Neural cell (in vitro differentiated cells): ENCODE measurements at regions not wholly inside any gene's neighbourhood (a gene's known extent, or its start where the extent isn't known, plus 50 kb on each side); places are given as distances from the start of the nearest gene placed in this dataset.

Experiments
- H2AFZ ChIP-seq: fragments of 200-600, 300-800 bp; sonication (generic), shearing (Covaris generic); 2 replicates; pipeline ENCODE4 v1.6.0; 2014; ENCODE audit warnings: low read depth, mild to moderate bottlenecking, antibody characterized with exemption, low read length, moderate library complexity
- H3F3A ChIP-seq: fragments of 200-600 bp; shearing (Covaris generic); 2 replicates; pipeline ENCODE4 v1.6.1; 2016; ENCODE audit warnings: mild to moderate bottlenecking, moderate library complexity, mixed read lengths, antibody characterized with exemption, low read length; ENCODE audit not compliant: insufficient read depth, poor library complexity, severe bottlenecking
- H3K27ac ChIP-seq: fragments of 200-600, 300-800 bp; sonication (generic), shearing (Covaris generic); 2 replicates; pipeline ENCODE4 v1.5.1; 2014; ENCODE audit warnings: mild to moderate bottlenecking, low read length, moderate library complexity
- H3K27me3 ChIP-seq: fragments of 300-800, 200-600 bp; sonication (generic), shearing (Covaris generic); 2 replicates; pipeline ENCODE4 v1.6.0; 2014; ENCODE audit warnings: mild to moderate bottlenecking, low read depth, low read length, moderate library complexity; ENCODE audit not compliant: insufficient read depth
- H3K36me3 ChIP-seq: fragments of 300-800, 200-600 bp; sonication (generic), shearing (Covaris generic); 2 replicates; pipeline ENCODE4 v1.5.1; 2014; ENCODE audit warnings: mild to moderate bottlenecking, antibody characterized with exemption, low read length, moderate library complexity; ENCODE audit not compliant: insufficient read depth
- H3K4me2 ChIP-seq: fragments of 300-800, 200-600 bp; sonication (generic), shearing (Covaris generic); 2 replicates; pipeline ENCODE4 v1.6.0; 2014; ENCODE audit warnings: mild to moderate bottlenecking, low read length
- H3K4me3 ChIP-seq: fragments of 300-800, 200-600 bp; sonication (generic), shearing (Covaris generic); 2 replicates; pipeline ENCODE4 v1.5.1; 2014; ENCODE audit warnings: mild to moderate bottlenecking, low read length, moderate library complexity
- H3K79me2 ChIP-seq: fragments of 200-600 bp; shearing (Covaris generic); replicated peaks from 2 replicates; pipeline ENCODE4 v1.6.0; 2014; ENCODE audit warnings: mild to moderate bottlenecking, low read length, moderate library complexity; ENCODE audit not compliant: insufficient read depth
- H3K9ac ChIP-seq: fragments of 300-800, 200-600 bp; sonication (generic), shearing (Covaris generic); 2 replicates; pipeline ENCODE4 v1.6.1; 2016; ENCODE audit warnings: mild to moderate bottlenecking, low read length, mixed read lengths
- H3K9me2 ChIP-seq: fragments of 200-600 bp; shearing (Covaris generic); 2 replicates; pipeline ENCODE4 v1.6.1; 2016; ENCODE audit warnings: mild to moderate bottlenecking, low read length, mixed read lengths; ENCODE audit not compliant: insufficient read depth
- H3K9me3 ChIP-seq: fragments of 200-600, 300-800 bp; sonication (generic), shearing (Covaris generic); 2 replicates; pipeline ENCODE4 v1.6.1; 2016; ENCODE audit warnings: mild to moderate bottlenecking, mixed run types, low read length, moderate library complexity, mixed read lengths
- H4K20me1 ChIP-seq: fragments of 200-600 bp; shearing (Covaris generic); 2 replicates; pipeline ENCODE4 v1.6.1; 2016; ENCODE audit warnings: mild to moderate bottlenecking, mixed run types; ENCODE audit not compliant: insufficient read depth
- EP300 ChIP-seq: fragments of 450-650 bp; conservative IDR thresholded peaks from 2 replicates; pipeline ENCODE4 v1.6.1; 2014; ENCODE audit warnings: antibody characterized with exemption, mild to moderate bottlenecking, moderate library complexity; ENCODE audit not compliant: poor library complexity, severe bottlenecking
- EZH2 ChIP-seq: fragments of 200-600, 300-800 bp; shearing (Covaris generic), sonication (generic); IDR thresholded peaks from 2 replicates; pipeline ENCODE4 v1.6.1; 2014; ENCODE audit warnings: antibody characterized with exemption, low read length, borderline replicate concordance, mild to moderate bottlenecking; ENCODE audit not compliant: insufficient read depth, poor library complexity, severe bottlenecking
- MXI1 ChIP-seq: fragments of 450-650 bp; conservative IDR thresholded peaks from 2 replicates; pipeline ENCODE4 v1.6.1; 2014; ENCODE audit warnings: antibody characterized with exemption, mild to moderate bottlenecking; ENCODE audit not compliant: poor library complexity, severe bottlenecking
- POLR2AphosphoS5 ChIP-seq: IDR thresholded peaks from 2 replicates; pipeline ENCODE4 v1.6.1; 2012
- RAD21 ChIP-seq: fragments of 450-650 bp; conservative IDR thresholded peaks from 2 replicates; pipeline ENCODE4 v1.6.1; 2014; ENCODE audit warnings: antibody characterized with exemption, mild to moderate bottlenecking, moderate library complexity
- SMC3 ChIP-seq: fragments of 450-650 bp; conservative IDR thresholded peaks from 2 replicates; pipeline ENCODE4 v1.6.1; 2014; ENCODE audit warnings: antibody characterized with exemption, mild to moderate bottlenecking, moderate library complexity; ENCODE audit not compliant: poor library complexity
- TAF1 ChIP-seq: IDR thresholded peaks from 2 replicates; pipeline ENCODE4 v1.6.1; 2012; ENCODE audit warnings: low read depth
- TF ChIP-seq, protein P1 (sequence below): fragments of 450-650 bp; IDR thresholded peaks from 2 replicates; pipeline ENCODE4 v1.5.1; 2014; ENCODE audit warnings: antibody characterized with exemption, mild to moderate bottlenecking, moderate library complexity; ENCODE audit not compliant: poor library complexity, severe bottlenecking
- TF ChIP-seq, protein P2 (sequence below): IDR thresholded peaks from 2 replicates; pipeline ENCODE4 v1.6.1; 2012; ENCODE audit warnings: borderline replicate concordance

DNA sequence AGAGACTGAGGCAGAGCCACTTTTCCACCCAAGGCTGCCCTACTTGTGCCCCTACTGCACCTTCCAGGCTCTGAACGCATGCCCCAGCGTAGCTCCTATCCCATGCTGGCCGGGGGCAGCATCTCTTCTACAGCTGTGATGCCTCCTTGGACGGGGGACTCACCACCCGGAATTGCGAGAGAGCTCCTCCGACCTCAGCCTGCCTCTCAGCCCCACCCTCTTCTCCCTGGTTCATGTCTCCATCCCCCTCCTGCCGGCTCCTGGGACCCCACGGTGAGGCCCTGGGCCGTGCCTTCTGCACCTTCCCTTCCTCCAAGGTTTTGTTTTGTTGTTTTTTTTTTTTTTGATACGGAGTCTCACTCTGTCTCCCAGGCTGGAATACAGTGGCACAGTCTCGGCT, 112.4 kb downstream of the MICALL2 start:
- Histone ChIP-seq H3K4me3 (no peak overlapping the region), H3K9me2 (no peaks in the 10 kb centered on the region), H4K20me1 (no peaks in the 10 kb centered on the region), H3K79me2 (no peaks in the 10 kb centered on the region), H3K27me3 (no peaks in the 10 kb centered on the region), H3K4me2 (no peak overlapping the region), H3K36me3 (no peaks in the 10 kb centered on the region), H2AFZ (no peak overlapping the region), H3K9ac (no peak overlapping the region), H3F3A (no peaks in the 10 kb centered on the region), H3K9me3 (no peaks in the 10 kb centered on the region), H3K27ac (no peak overlapping the region)
- TF ChIP-seq TAF1 (no peak), POLR2AphosphoS5 (no peak), SMC3 (no peak), EP300 (no peak), RAD21 (no peak), MXI1 (no peak), EZH2 (no peak)
- TF ChIP-seq, protein P1, sequence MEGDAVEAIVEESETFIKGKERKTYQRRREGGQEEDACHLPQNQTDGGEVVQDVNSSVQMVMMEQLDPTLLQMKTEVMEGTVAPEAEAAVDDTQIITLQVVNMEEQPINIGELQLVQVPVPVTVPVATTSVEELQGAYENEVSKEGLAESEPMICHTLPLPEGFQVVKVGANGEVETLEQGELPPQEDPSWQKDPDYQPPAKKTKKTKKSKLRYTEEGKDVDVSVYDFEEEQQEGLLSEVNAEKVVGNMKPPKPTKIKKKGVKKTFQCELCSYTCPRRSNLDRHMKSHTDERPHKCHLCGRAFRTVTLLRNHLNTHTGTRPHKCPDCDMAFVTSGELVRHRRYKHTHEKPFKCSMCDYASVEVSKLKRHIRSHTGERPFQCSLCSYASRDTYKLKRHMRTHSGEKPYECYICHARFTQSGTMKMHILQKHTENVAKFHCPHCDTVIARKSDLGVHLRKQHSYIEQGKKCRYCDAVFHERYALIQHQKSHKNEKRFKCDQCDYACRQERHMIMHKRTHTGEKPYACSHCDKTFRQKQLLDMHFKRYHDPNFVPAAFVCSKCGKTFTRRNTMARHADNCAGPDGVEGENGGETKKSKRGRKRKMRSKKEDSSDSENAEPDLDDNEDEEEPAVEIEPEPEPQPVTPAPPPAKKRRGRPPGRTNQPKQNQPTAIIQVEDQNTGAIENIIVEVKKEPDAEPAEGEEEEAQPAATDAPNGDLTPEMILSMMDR, result no peak
- TF ChIP-seq, protein P2, sequence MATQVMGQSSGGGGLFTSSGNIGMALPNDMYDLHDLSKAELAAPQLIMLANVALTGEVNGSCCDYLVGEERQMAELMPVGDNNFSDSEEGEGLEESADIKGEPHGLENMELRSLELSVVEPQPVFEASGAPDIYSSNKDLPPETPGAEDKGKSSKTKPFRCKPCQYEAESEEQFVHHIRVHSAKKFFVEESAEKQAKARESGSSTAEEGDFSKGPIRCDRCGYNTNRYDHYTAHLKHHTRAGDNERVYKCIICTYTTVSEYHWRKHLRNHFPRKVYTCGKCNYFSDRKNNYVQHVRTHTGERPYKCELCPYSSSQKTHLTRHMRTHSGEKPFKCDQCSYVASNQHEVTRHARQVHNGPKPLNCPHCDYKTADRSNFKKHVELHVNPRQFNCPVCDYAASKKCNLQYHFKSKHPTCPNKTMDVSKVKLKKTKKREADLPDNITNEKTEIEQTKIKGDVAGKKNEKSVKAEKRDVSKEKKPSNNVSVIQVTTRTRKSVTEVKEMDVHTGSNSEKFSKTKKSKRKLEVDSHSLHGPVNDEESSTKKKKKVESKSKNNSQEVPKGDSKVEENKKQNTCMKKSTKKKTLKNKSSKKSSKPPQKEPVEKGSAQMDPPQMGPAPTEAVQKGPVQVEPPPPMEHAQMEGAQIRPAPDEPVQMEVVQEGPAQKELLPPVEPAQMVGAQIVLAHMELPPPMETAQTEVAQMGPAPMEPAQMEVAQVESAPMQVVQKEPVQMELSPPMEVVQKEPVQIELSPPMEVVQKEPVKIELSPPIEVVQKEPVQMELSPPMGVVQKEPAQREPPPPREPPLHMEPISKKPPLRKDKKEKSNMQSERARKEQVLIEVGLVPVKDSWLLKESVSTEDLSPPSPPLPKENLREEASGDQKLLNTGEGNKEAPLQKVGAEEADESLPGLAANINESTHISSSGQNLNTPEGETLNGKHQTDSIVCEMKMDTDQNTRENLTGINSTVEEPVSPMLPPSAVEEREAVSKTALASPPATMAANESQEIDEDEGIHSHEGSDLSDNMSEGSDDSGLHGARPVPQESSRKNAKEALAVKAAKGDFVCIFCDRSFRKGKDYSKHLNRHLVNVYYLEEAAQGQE, result no peak

DNA sequence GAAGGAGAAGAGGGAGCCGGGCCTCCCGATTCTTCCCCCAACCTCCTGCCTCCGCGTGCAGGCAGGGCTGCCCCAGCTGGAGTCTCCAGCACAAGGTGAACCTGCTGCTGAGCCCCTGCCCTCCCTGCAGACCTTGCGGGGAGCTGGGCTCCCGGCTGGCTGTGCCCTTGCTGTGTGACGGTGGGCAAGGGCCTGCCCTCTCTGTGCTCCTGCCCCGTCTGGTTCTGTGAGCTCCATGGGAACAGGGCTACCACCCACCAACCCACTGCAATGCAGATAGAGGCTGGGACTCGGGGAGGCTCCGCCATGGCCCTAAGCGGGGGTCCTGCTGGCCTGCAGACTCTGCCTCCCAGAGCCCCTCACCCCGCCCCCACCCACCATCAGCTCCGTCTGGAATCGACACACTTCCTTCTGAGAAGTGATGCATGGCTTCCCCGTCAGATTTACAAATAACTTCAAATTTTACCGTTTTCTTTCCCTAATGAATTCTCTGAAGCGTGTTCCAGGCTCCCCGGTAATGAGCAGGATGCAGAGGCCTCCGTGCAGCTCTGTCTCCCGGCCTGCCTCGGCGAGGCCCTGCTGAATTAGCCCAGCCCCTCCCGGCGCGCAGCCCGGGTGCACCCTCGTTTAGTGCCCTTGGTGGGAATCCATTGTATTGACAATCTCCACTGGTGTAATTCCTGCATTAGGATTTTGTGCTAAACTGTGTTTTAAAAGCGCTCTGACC, 111.0 kb downstream of the MICALL2 start:
- TF ChIP-seq POLR2AphosphoS5 (no peak), EZH2 (no peak), TAF1 (no peak), SMC3 (no peak), EP300 (no peak), MXI1 (no peak), RAD21 (no peak)
- TF ChIP-seq, protein P1, result no peak
- TF ChIP-seq, protein P2, result no peak
- Histone ChIP-seq H3K27ac (no peak overlapping the region), H3K9ac (no peak overlapping the region), H3K79me2 (no peaks in the 10 kb centered on the region), H3K4me2 (no peak overlapping the region), H3K36me3 (no peaks in the 10 kb centered on the region), H2AFZ (no peak overlapping the region), H3K27me3 (no peaks in the 10 kb centered on the region), H3K9me3 (no peaks in the 10 kb centered on the region), H3K4me3 (no peak overlapping the region), H3K9me2 (no peaks in the 10 kb centered on the region), H4K20me1 (no peaks in the 10 kb centered on the region), H3F3A (no peaks in the 10 kb centered on the region)
